ENCODE measurements at regions not wholly inside any gene's neighbourhood (a gene's known extent, or its start where the extent isn't known, plus 50 kb on each side); places are given as distances from the start of the nearest gene placed in this dataset.

DNA sequence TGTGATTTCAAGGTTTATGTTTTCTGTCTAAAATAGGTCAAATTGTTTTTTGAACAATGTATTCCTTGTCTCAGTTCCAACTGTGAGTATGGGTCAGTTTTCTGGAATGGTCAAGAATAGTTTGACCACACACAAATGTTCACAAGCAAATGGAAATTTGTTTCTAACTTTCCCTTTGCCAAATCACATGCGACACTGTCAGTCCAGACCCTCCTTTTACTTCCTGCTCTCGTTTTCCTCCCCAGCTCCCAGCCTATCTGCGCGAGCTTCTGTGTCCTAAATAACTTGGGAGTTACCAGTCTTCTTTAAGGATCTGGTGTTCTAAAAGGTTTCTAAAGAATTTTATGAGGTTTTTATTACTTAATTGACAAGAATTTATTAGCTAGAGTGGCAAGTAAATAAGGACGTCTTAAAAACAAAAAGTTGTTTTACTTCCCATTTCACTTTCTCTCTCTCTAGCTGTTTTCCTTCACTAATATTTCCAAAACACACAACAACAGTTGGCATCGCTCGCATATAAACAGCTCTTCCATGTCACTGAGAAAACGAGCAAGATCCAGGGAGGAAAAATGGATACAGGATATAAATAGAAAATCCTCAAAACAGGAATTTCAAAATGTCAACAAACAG lies 266.1 kb upstream of the KLF6 start:
- ChIA-PET POLR2A (no interaction called here), CTCF (interaction anchor here (1.0 to 1.1 kb wide), 2 partner anchors 14 to 69 kb away, joined by 3 read pairs; no protein-coding TSS in a partner anchor)
- no peak for DNase-seq (ENCODE audit: extremely low spot score)
- TF ChIP-seq, protein P1, sequence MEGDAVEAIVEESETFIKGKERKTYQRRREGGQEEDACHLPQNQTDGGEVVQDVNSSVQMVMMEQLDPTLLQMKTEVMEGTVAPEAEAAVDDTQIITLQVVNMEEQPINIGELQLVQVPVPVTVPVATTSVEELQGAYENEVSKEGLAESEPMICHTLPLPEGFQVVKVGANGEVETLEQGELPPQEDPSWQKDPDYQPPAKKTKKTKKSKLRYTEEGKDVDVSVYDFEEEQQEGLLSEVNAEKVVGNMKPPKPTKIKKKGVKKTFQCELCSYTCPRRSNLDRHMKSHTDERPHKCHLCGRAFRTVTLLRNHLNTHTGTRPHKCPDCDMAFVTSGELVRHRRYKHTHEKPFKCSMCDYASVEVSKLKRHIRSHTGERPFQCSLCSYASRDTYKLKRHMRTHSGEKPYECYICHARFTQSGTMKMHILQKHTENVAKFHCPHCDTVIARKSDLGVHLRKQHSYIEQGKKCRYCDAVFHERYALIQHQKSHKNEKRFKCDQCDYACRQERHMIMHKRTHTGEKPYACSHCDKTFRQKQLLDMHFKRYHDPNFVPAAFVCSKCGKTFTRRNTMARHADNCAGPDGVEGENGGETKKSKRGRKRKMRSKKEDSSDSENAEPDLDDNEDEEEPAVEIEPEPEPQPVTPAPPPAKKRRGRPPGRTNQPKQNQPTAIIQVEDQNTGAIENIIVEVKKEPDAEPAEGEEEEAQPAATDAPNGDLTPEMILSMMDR (IDR thresholded peaks at IDR 0.05; ENCODE audit: control extremely low read depth, extremely low read depth, low read depth, missing control alignments), result no peak

DNA sequence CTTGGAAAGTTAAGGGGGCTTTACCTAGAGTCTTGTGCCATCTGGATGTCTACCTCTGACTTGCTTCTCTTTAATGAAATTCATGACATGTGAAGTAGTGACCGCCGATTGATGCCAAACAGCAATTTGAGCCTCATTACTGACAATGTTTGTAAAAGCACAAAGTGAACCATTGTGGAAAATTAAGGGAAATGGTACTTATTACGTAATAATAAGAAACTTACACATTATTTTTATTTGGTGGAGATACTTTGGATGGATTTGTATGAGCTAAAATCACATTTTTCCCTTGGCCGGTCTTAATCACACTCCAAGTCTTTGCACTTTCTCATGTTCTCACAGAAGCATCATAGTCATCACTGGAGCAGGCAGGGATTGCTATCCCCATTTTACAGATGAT lies 265.1 kb upstream of the KLF6 start:
- POLR2A ChIA-PET, result no interaction called here
- no peak for DNase-seq (ENCODE audit: extremely low spot score)
- CTCF ChIA-PET, result interaction anchor here (1.3 kb wide), 1 partner anchor 18 kb away, joined by 3 read pairs; no protein-coding TSS in a partner anchor
- TF ChIP-seq, protein P1 (IDR thresholded peaks at IDR 0.05; ENCODE audit: control extremely low read depth, extremely low read depth, low read depth, missing control alignments), result no peak

DNA sequence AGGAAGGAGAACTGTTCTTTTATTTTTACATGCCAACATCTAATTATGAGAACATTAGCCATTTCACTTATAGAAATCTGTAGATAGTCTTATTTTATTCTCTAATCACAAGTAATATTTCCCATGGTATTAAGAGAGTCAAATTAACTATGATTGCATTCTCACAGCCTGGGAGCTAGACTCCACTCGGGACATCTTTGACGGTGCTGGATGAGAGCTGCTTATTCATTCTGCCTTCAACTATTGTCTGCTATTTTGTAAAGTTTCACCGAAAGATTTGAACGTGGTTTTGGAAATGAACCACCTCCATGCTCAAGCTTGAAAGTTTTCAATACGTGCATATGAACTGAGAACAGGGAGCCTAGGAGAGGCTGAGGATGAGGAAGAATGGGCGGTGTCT lies 264.3 kb upstream of the KLF6 start:
- POLR2A ChIA-PET, result no interaction called here
- TF ChIP-seq, protein P1 (IDR thresholded peaks at IDR 0.05; ENCODE audit: control extremely low read depth, extremely low read depth, low read depth, missing control alignments), result no peak
- DNase-seq (ENCODE audit: extremely low spot score), result no peak
- CTCF ChIA-PET, result interaction anchor here (1.2 to 1.3 kb wide), 3 partner anchors 8 to 18 kb away, joined by 3 to 4 read pairs (median 3); no protein-coding TSS in a partner anchor

DNA sequence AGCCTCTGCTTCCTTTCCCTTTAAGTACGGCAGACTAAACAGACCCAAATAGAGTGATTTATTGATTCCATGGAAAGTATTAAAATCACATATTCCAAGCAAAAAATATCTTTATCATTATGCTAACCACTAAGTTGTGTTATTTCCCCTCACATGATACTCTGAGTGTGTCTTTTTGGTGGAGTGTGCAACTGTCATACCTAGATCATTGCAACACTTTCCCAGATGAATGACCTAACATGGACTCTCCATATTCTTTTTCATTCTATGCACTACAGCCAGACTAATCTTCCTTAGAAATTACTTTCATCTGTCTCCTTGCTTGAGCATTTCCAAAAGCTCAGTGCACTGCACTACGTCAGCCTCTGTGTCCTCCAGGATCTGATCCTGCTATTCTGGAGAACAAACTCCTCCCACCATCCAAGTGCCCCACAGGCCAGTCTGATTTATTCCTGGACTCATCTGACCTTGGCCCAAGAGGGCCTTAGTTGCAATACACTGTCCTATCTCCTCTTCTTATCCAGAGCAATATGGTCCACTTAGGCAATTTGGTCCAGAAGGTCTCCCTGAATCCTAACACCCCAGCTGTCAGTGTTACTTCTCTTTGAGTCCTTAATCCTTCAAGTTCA lies 263.3 kb upstream of the KLF6 start:
- CTCF ChIA-PET, result interaction anchor here (1.2 kb wide), 2 partner anchors 9 to 12 kb away, joined by 3 to 4 read pairs; no protein-coding TSS in a partner anchor
- POLR2A ChIA-PET, result interaction anchor here (0.5 kb wide), 1 partner anchor 76 kb away, joined by 7 read pairs; no protein-coding TSS in a partner anchor
- no peak for DNase-seq (ENCODE audit: extremely low spot score)
- TF ChIP-seq, protein P1 (IDR thresholded peaks at IDR 0.05; ENCODE audit: control extremely low read depth, extremely low read depth, low read depth, missing control alignments), result no peak

DNA sequence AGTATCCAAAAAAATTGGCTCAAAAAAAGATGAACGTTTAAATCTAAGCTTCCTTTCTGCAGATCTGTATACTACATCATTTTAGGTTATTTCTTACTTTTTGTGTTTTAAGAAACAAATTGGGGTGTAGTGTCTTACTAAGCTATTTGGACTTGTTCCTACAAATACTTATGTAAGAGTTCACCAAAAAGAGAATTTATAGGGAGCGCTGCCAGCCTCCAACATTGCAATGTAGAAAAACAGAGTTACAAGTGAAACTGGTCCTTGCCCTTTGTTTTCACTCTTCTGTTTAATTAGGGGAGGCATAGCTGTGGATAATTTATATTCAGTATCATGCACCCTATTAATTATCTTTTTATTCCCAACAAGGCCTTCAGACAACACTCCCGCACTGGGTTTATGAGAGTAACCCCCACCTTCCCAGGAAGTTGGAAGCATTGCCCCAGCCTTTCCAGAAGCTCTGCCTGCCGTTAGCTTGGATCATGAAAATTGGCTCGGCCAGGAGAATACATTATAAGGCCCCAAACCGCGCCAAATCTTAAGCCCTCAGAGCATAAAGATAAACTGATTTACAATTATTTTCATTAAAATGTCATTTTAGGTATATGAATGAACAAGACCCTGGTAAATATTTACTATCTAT lies 261.8 kb upstream of the KLF6 start:
- POLR2A ChIA-PET, result no interaction called here
- CTCF ChIA-PET, result interaction anchor here (1.3 to 2.5 kb wide), 2 partner anchors 10 to 93 kb away, joined by 3 to 10 read pairs; no protein-coding TSS in a partner anchor
- no peak for DNase-seq (ENCODE audit: extremely low spot score)
- TF ChIP-seq, protein P1 (IDR thresholded peaks at IDR 0.05; ENCODE audit: control extremely low read depth, extremely low read depth, low read depth, missing control alignments), result no peak

DNA sequence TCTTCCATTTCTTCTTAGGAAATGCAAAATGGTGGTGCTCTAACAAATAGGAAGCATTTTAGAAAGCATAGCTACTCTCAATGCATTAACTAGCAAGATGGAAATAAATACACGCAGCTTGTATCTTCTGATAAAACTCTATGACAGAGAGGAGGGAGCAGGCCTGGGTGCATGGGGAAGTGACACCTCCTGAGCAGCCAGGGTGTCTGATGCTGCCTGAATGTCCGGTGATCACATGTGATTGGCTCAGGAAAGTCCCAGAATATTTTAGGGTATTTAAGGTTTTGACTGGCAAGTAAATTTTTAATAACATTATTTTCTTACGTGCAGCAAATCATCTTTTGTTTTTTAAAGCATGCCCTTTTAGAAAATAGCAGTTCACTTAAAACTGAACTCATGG lies 261.0 kb upstream of the KLF6 start:
- DNase-seq (ENCODE audit: extremely low spot score), result peak; percentile 54
- ChIA-PET POLR2A (no interaction called here), CTCF (interaction anchor here (1.3 to 2.5 kb wide), 2 partner anchors 9 to 92 kb away, joined by 3 to 10 read pairs; no protein-coding TSS in a partner anchor)
- TF ChIP-seq, protein P1 (IDR thresholded peaks at IDR 0.05; ENCODE audit: control extremely low read depth, extremely low read depth, low read depth, missing control alignments), result no peak

Data from GM10248 (cell line).